ENCODE measurements at regions not wholly inside any gene's neighbourhood (a gene's known extent, or its start where the extent isn't known, plus 50 kb on each side); places are given as distances from the start of the nearest gene placed in this dataset.
"Not testable (repeated sequence)": the region's sequence is repeated elsewhere in the genome, so short reads cannot be mapped to it uniquely, and the experiment has no call there.

DNA sequence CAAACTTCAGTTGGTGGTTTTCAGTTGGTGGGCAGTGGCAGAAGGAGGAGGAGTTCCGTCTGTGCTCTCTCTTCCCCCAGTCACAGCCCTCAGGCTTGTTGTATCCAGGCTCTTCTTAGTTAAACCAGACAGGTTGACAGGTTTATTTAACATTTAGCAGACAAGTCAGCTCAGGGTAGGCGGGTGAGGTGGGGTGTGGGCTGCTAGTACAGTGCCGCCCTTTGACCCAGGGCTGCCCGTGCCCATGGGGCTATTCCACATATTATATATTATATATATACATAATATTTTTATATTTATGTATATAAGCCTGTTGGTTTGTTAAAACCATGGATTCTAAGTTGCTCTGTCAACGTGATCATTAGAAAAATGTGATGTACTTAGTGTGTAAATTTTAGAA lies 1740.6 kb upstream of the DEFB115 start:
- DNase-seq (ENCODE audit: low read depth in 1 of 2, low spot score in 1 of 2) = not testable (repeated sequence)

- DNase-seq (ENCODE audit: low read depth in 1 of 2, low spot score in 1 of 2) = not testable (repeated sequence)
Measured at GRCh38 chr20:29519610-29520241, 1737.7 kb upstream of the DEFB115 start.

DNA sequence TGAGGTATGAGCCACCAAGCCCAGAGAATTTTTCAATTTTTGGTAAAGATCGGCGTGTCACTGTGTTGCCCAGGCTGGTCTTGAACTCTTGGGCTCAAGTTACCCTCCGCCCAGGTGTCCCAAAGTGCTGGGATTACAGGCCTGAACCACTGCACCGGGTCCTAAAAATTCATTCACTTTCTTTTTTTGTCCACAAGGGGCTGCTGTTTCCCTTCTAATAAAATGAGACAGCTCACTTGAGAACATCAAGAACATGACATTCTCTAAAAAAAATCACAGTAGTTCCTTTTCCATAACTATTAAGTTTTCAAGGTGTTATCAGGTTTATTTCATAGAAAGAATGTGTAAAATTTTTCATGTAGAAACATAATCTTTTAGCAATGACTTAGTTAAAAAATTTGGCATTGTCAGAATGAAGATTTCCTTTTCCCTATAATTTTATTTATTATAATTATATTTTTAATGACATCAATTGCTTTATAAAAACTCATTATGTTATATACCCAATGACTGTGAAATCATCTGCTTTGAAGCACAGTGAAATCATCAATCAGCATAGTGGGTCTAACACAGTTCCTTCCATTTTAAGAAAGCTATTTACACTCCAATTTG lies 1723.8 kb upstream of the DEFB115 start:
- not testable (repeated sequence) for DNase-seq (ENCODE audit: low read depth in 1 of 2, low spot score in 1 of 2)

- not testable (repeated sequence) for DNase-seq (ENCODE audit: low read depth in 1 of 2, low spot score in 1 of 2)
Measured at GRCh38 chr20:29566901-29567635, 1690.4 kb upstream of the DEFB115 start.

- DNase-seq (ENCODE audit: low read depth in 1 of 2, low spot score in 1 of 2) = not testable (repeated sequence)
Measured at GRCh38 chr20:29567671-29568070, 1689.8 kb upstream of the DEFB115 start.

DNA sequence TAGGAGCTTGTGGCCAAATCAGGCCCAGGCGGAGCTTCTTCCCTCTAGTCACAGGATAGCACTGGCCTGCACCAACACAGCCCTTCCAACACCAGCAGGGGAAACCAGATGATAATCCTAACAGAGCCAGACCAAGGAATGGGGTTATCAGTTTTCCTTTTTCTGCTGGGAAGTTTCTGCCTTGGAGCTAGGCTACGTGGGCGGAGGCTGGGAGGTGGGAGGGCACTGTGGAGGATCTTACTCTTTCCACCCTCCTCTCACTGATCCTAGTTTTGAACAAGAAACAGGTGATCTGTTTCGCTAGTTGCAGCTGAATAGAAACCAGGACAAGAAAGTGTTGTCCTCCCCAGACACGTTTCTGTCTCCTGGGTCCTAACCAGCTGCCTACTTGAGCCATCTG lies 1687.3 kb upstream of the DEFB115 start:
- DNase-seq (ENCODE audit: low read depth in 1 of 2, low spot score in 1 of 2) = not testable (repeated sequence)

- not testable (repeated sequence) for DNase-seq (ENCODE audit: low read depth in 1 of 2, low spot score in 1 of 2)
Measured at GRCh38 chr20:29589530-29589929, 1667.9 kb upstream of the DEFB115 start.

GRCh38 chr20:29604163-29604562 lies 1653.3 kb upstream of the DEFB115 start:
- DNase-seq (ENCODE audit: low read depth in 1 of 2, low spot score in 1 of 2) = not testable (repeated sequence)

GRCh38 chr20:29606171-29606570 lies 1651.3 kb upstream of the DEFB115 start:
- DNase-seq (ENCODE audit: low read depth in 1 of 2, low spot score in 1 of 2) = not testable (repeated sequence)

- DNase-seq (ENCODE audit: low read depth in 1 of 2, low spot score in 1 of 2) = not testable (repeated sequence)
Measured at GRCh38 chr20:29629395-29629794, 1628.1 kb upstream of the DEFB115 start.

Data from stimulated activated CD4-positive, alpha-beta T cell treated with anti-CD3 and anti-CD28 coated beads, Interleukin-15, amount 100 ng/mL, for 1 hour (primary cell).